GM19328 (cell line): ENCODE measurements at regions not wholly inside any gene's neighbourhood (a gene's known extent, or its start where the extent isn't known, plus 50 kb on each side); places are given as distances from the start of the nearest gene placed in this dataset.
"Not testable (repeated sequence)": the region's sequence is repeated elsewhere in the genome, so short reads cannot be mapped to it uniquely, and the experiment has no call there.

Experiments used
- ATAC-seq: cut with Tn5 transposase; IDR thresholded peaks from one replicate; pipeline ENCODE4 v1.9.1; 2021; ENCODE audit warnings: mild to moderate bottlenecking, moderate library complexity; ENCODE audit not compliant: unreplicated experiment

- no peak for ATAC-seq
These were observed 102.2 kb upstream of the NAMPT start for GRCh38 chr7:106386958-106387357.

- no peak for ATAC-seq
These were observed 99.6 kb upstream of the NAMPT start for GRCh38 chr7:106384373-106384772.

- ATAC-seq, result no peak
These were observed 98.1 kb upstream of the NAMPT start for GRCh38 chr7:106382929-106383328.

- ATAC-seq, result no peak
These were observed 97.3 kb upstream of the NAMPT start for GRCh38 chr7:106382129-106382528.

- ATAC-seq, result no peak
These were observed 96.5 kb upstream of the NAMPT start for GRCh38 chr7:106381252-106381651.

- no peak for ATAC-seq
These were observed 93.1 kb upstream of the NAMPT start for GRCh38 chr7:106377847-106378361.

- no peak for ATAC-seq
These were observed 91.4 kb upstream of the NAMPT start for GRCh38 chr7:106376026-106376799.

GRCh38 chr7:106375499-106375898 is 90.7 kb upstream of the NAMPT start:
- no peak for ATAC-seq

- ATAC-seq, result no peak
These were observed 89.7 kb upstream of the NAMPT start for GRCh38 chr7:106374437-106374836.

GRCh38 chr7:106372595-106373318 is 88.0 kb upstream of the NAMPT start:
- ATAC-seq, result no peak

GRCh38 chr7:106372126-106372525 is 87.3 kb upstream of the NAMPT start:
- no peak for ATAC-seq

GRCh38 chr7:106371629-106372028 is 86.8 kb upstream of the NAMPT start:
- no peak for ATAC-seq

- ATAC-seq, result no peak
These were observed 85.8 kb upstream of the NAMPT start for GRCh38 chr7:106370542-106370941.

GRCh38 chr7:106369816-106370215 is 85.0 kb upstream of the NAMPT start:
- no peak for ATAC-seq

GRCh38 chr7:106369352-106369751 is 84.6 kb upstream of the NAMPT start:
- ATAC-seq, result no peak

GRCh38 chr7:106367664-106368063 is 82.9 kb upstream of the NAMPT start:
- no peak for ATAC-seq

GRCh38 chr7:106367018-106367420 is 82.2 kb upstream of the NAMPT start:
- ATAC-seq, result no peak

GRCh38 chr7:106365252-106366005 is 80.6 kb upstream of the NAMPT start:
- ATAC-seq, result no peak

GRCh38 chr7:106362507-106362906 is 77.7 kb upstream of the NAMPT start:
- not testable (repeated sequence) for ATAC-seq

GRCh38 chr7:106358103-106358663 is 73.4 kb upstream of the NAMPT start:
- ATAC-seq, result no peak

GRCh38 chr7:106357675-106358074 is 72.9 kb upstream of the NAMPT start:
- no peak for ATAC-seq
